Left cardiac atrium (tissue), 4 donors: ENCODE measurements at regions not wholly inside any gene's neighbourhood (a gene's known extent, or its start where the extent isn't known, plus 50 kb on each side); places are given as distances from the start of the nearest gene placed in this dataset.
A peak's percentile ranks its signal among the peaks of the same experiment; 100 is the strongest.

Experiments used
- ATAC-seq, 2 donors: fragments of 200-7000 bp; cut with Tn5 transposase; one replicate each; pipeline ENCODE4 v1.9.1; 2020; ENCODE audit warnings: mild to moderate bottlenecking in 2 of 2, moderate library complexity in 2 of 2
- DNase-seq: peaks from one replicate; pipeline ENCODE4 v3.0.0-alpha.2; 2020
- intact Hi-C, 2 donors: fragments of 100-400 bp; cut with DNase I; formaldehyde crosslinking; loops; one replicate each; pipeline versions ENCODE4 v1.14.1 to v1.15.1; 2022 to 2023
- donor health status: DM: no; HTN: yes; CAD: no.
- donor health status: DM: no; HTN: yes; CAD: no; lungs with severe emphysema.
- donor health status: DM: yes; HTN: yes; CAD: no.
- donor health status: Dilated cardiomyopathy.

GRCh38 chr9:107896544-107896943 is 407.0 kb upstream of the KLF4 start:
- DNase-seq (no peak), ATAC-seq (no peak)
- intact Hi-C loops: no loop called here

- intact Hi-C loops: no loop called here
- ATAC-seq: peak in 1 of 2 donors; percentile 78
Observed at GRCh38 chr9:107895501-107896001, 406.0 kb upstream of the KLF4 start.

GRCh38 chr9:107894572-107895261 is 405.1 kb upstream of the KLF4 start:
- DNase-seq (no peak), ATAC-seq (peak; percentile 49 to 53)
- intact Hi-C loops: no loop called here

More at GRCh38 chr9:107895501-107896001, 406.0 kb upstream of the KLF4 start:
- DNase-seq: no peak

GRCh38 chr9:107890921-107891465 is 401.4 kb upstream of the KLF4 start:
- intact Hi-C loops: no loop called here
- DNase-seq (no peak), ATAC-seq (no peak)

- intact Hi-C loops: no loop called here
Observed at GRCh38 chr9:107888773-107889227, 399.2 kb upstream of the KLF4 start.

GRCh38 chr9:107886826-107887225 is 397.3 kb upstream of the KLF4 start:
- ATAC-seq: no peak
- no peak for DNase-seq
- intact Hi-C loops: no loop called here

More at GRCh38 chr9:107888773-107889227, 399.2 kb upstream of the KLF4 start:
- peak; percentile 27 to 88 for ATAC-seq
- no peak for DNase-seq

GRCh38 chr9:107883496-107884124 is 394.0 kb upstream of the KLF4 start:
- ATAC-seq (peak in 1 of 2 donors; percentile 47), DNase-seq (no peak)
- intact Hi-C loops: no loop called here

GRCh38 chr9:107881626-107882300 is 392.2 kb upstream of the KLF4 start:
- no peak for DNase-seq
- ATAC-seq: no peak
- intact Hi-C loops: no loop called here

GRCh38 chr9:107878462-107878861 is 388.9 kb upstream of the KLF4 start:
- intact Hi-C loops: no loop called here

GRCh38 chr9:107875571-107875980 is 386.0 kb upstream of the KLF4 start:
- DNase-seq (no peak), ATAC-seq (peak; percentile 47 to 59)
- intact Hi-C loops: no loop called here

More at GRCh38 chr9:107878462-107878861, 388.9 kb upstream of the KLF4 start:
- DNase-seq (no peak), ATAC-seq (no peak)

- ATAC-seq: peak in 1 of 2 donors; percentile 45
- no peak for DNase-seq
- intact Hi-C loops: no loop called here
Observed at GRCh38 chr9:107874591-107875369, 385.2 kb upstream of the KLF4 start.

- DNase-seq (no peak), ATAC-seq (no peak)
- intact Hi-C loops: no loop called here
Observed at GRCh38 chr9:107874137-107874536, 384.6 kb upstream of the KLF4 start.

- DNase-seq (no peak), ATAC-seq (no peak)
- intact Hi-C loops: no loop called here
Observed at GRCh38 chr9:107872457-107873192, 383.1 kb upstream of the KLF4 start.

GRCh38 chr9:107870927-107871680 is 381.5 kb upstream of the KLF4 start:
- ATAC-seq: no peak
- intact Hi-C loops: no loop called here

GRCh38 chr9:107870221-107870620 is 380.7 kb upstream of the KLF4 start:
- DNase-seq (no peak), ATAC-seq (no peak)
- intact Hi-C loops: no loop called here

More at GRCh38 chr9:107870927-107871680, 381.5 kb upstream of the KLF4 start:
- DNase-seq: no peak

GRCh38 chr9:107869111-107869510 is 379.5 kb upstream of the KLF4 start:
- no peak for ATAC-seq
- intact Hi-C loops: no loop called here
- no peak for DNase-seq

GRCh38 chr9:107868186-107868585 is 378.6 kb upstream of the KLF4 start:
- no peak for ATAC-seq
- intact Hi-C loops: no loop called here
- DNase-seq: no peak

- intact Hi-C loops: no loop called here
- DNase-seq (no peak), ATAC-seq (no peak)
Observed at GRCh38 chr9:107867738-107868137, 378.2 kb upstream of the KLF4 start.
